Brain microvascular endothelial cell (primary cell): ENCODE measurements at regions not wholly inside any gene's neighbourhood (a gene's known extent, or its start where the extent isn't known, plus 50 kb on each side); places are given as distances from the start of the nearest gene placed in this dataset.

Experiments used
- DNase-seq: peaks from one replicate; pipeline ENCODE4 v3.0.0-alpha.2; 2020
- H3K27ac ChIP-seq: fragments of 250-450 bp; sonication (Bioruptor Pico); 2 replicates; pipeline ENCODE4 v1.5.1; 2020; ENCODE audit warnings: mild to moderate bottlenecking, moderate library complexity
- H3K27me3 ChIP-seq: fragments of 250-450 bp; sonication (Bioruptor Pico); replicated peaks from 2 replicates; pipeline ENCODE4 v1.5.1; 2020; ENCODE audit warnings: mild to moderate bottlenecking
- H3K36me3 ChIP-seq: fragments of 250-450 bp; sonication (Bioruptor Pico); replicated peaks from 2 replicates; pipeline ENCODE4 v1.5.1; 2020; ENCODE audit warnings: mild to moderate bottlenecking
- H3K4me3 ChIP-seq: 2 replicates; pipeline ENCODE4 v1.5.1; 2011; ENCODE audit warnings: low read depth, mild to moderate bottlenecking, control low read depth, low read length, moderate library complexity
- CTCF ChIP-seq: IDR thresholded peaks from 2 replicates; pipeline ENCODE4 v1.5.1; 2011; ENCODE audit warnings: low read depth, mild to moderate bottlenecking, moderate library complexity, low read length, control low read depth, inconsistent platforms; ENCODE audit errors: missing control alignments
- in situ Hi-C: cut with HindIII; loops from 2 replicates; pipeline ENCODE4 v1.10.0; 2017; ENCODE audit warnings: low sequenced_read_pairs, low pct_ligation_motif_present

GRCh38 chr10:130497056-130498010 lies 361.1 kb downstream of the GLRX3 start:
- Histone ChIP-seq H3K4me3 (no peak overlapping the region), H3K36me3 (no peaks in the 10 kb centered on the region), H3K27ac (no peak overlapping the region), H3K27me3 (no peaks in the 10 kb centered on the region)
- no peak for DNase-seq
- in situ Hi-C loops: no loop called here
- no peak for TF ChIP-seq CTCF

GRCh38 chr10:130498042-130498441 lies 361.9 kb downstream of the GLRX3 start:
- Histone ChIP-seq H3K27me3 (no peaks in the 10 kb centered on the region), H3K36me3 (no peaks in the 10 kb centered on the region), H3K4me3 (no peak overlapping the region), H3K27ac (no peak overlapping the region)
- no peak for TF ChIP-seq CTCF
- no peak for DNase-seq
- in situ Hi-C loops: no loop called here

GRCh38 chr10:130498934-130499333 lies 362.7 kb downstream of the GLRX3 start:
- Histone ChIP-seq H3K36me3 (no peaks in the 10 kb centered on the region), H3K27me3 (no peaks in the 10 kb centered on the region), H3K4me3 (no peak overlapping the region), H3K27ac (no peak overlapping the region)
- DNase-seq: no peak
- no peak for TF ChIP-seq CTCF
- in situ Hi-C loops: no loop called here

GRCh38 chr10:130499541-130499940 lies 363.4 kb downstream of the GLRX3 start:
- Histone ChIP-seq H3K4me3 (no peak overlapping the region), H3K36me3 (no peaks in the 10 kb centered on the region), H3K27me3 (no peaks in the 10 kb centered on the region), H3K27ac (no peak overlapping the region)
- no peak for TF ChIP-seq CTCF
- DNase-seq: no peak
- in situ Hi-C loops: no loop called here

- no peak for TF ChIP-seq CTCF
- in situ Hi-C loops: no loop called here
- no peak overlapping the region for H3K27ac ChIP-seq
Observed at GRCh38 chr10:130500261-130501000, 364.2 kb downstream of the GLRX3 start.

More at GRCh38 chr10:130500261-130501000, 364.2 kb downstream of the GLRX3 start:
- H3K27me3 ChIP-seq: no peaks in the 10 kb centered on the region
- DNase-seq: no peak
- no peak overlapping the region for H3K4me3 ChIP-seq
- no peaks in the 10 kb centered on the region for H3K36me3 ChIP-seq
